ENCODE measurements at regions not wholly inside any gene's neighbourhood (a gene's known extent, or its start where the extent isn't known, plus 50 kb on each side); places are given as distances from the start of the nearest gene placed in this dataset.

DNA sequence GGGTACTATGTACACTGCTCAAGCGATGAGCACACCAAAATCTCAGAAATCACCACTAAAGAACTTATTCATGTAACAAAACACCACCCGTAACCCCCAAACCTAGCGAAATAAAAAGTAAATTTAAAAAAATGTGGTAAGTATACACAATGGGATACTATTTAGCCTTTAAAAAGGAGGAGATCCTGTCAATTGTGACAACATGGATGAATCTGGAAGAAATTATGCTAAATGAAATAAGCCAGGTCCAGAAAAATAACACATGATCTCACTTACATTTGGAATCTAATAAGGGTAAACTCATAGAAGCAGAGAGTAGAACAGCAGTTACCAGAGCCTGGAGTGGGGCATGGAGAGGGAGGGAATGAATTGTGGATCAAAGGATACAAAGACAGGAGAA, 98.5 kb upstream of the SPATS2L start:
- TF ChIP-seq, protein P1, sequence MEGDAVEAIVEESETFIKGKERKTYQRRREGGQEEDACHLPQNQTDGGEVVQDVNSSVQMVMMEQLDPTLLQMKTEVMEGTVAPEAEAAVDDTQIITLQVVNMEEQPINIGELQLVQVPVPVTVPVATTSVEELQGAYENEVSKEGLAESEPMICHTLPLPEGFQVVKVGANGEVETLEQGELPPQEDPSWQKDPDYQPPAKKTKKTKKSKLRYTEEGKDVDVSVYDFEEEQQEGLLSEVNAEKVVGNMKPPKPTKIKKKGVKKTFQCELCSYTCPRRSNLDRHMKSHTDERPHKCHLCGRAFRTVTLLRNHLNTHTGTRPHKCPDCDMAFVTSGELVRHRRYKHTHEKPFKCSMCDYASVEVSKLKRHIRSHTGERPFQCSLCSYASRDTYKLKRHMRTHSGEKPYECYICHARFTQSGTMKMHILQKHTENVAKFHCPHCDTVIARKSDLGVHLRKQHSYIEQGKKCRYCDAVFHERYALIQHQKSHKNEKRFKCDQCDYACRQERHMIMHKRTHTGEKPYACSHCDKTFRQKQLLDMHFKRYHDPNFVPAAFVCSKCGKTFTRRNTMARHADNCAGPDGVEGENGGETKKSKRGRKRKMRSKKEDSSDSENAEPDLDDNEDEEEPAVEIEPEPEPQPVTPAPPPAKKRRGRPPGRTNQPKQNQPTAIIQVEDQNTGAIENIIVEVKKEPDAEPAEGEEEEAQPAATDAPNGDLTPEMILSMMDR (IDR thresholded peaks at IDR 0.05) = no peak
- TF ChIP-seq POLR2A (IDR thresholded peaks at IDR 0.05) = no peak
